ENCODE measurements at regions not wholly inside any gene's neighbourhood (a gene's known extent, or its start where the extent isn't known, plus 50 kb on each side); places are given as distances from the start of the nearest gene placed in this dataset.

DNA sequence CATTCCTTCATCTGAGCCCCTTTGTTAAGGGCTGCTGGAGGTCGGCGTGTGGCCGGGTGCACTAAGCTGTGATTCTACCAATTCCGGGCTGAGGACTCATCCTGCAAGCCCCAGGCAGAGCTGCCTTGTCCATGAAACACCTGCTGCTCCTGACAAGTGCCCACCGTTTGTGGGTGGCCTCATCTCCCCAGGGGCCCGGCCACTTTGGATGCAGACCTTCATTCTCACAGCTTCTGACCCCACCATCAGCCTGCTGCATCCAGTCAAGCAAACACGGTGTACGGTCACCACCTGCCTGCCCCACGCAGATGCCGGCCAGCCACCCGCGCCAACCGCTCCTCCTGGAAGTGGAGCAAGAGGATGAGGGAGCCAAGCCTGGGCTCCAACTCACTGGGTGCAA, 382.7 kb downstream of the THBS2 start:
- Histone ChIP-seq H3K27ac (no peak overlapping the region), H3K4me1 (peaks cover 0 to 10% (median 0%) of the 10 kb centered on the region in 4 donors), H3K36me3 (no peaks in the 10 kb centered on the region), H3K4me3 (no peak overlapping the region), H3K9me3 (no peaks in the 10 kb centered on the region), H3K27me3 (no peaks in the 10 kb centered on the region)
- 69 to 73% methylated on average over 13 of the region's 13 CpGs for WGBS, 2 donors
- TF ChIP-seq EP300 (IDR thresholded peaks at IDR 0.05), result no peak
- no peak for TF ChIP-seq POLR2A (IDR thresholded peaks at IDR 0.05)
- TF ChIP-seq, protein P1, sequence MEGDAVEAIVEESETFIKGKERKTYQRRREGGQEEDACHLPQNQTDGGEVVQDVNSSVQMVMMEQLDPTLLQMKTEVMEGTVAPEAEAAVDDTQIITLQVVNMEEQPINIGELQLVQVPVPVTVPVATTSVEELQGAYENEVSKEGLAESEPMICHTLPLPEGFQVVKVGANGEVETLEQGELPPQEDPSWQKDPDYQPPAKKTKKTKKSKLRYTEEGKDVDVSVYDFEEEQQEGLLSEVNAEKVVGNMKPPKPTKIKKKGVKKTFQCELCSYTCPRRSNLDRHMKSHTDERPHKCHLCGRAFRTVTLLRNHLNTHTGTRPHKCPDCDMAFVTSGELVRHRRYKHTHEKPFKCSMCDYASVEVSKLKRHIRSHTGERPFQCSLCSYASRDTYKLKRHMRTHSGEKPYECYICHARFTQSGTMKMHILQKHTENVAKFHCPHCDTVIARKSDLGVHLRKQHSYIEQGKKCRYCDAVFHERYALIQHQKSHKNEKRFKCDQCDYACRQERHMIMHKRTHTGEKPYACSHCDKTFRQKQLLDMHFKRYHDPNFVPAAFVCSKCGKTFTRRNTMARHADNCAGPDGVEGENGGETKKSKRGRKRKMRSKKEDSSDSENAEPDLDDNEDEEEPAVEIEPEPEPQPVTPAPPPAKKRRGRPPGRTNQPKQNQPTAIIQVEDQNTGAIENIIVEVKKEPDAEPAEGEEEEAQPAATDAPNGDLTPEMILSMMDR (IDR thresholded peaks at IDR 0.05), result no peak
- DNase-seq (ENCODE audit: low spot score in 2 of 2), result no peak

DNA sequence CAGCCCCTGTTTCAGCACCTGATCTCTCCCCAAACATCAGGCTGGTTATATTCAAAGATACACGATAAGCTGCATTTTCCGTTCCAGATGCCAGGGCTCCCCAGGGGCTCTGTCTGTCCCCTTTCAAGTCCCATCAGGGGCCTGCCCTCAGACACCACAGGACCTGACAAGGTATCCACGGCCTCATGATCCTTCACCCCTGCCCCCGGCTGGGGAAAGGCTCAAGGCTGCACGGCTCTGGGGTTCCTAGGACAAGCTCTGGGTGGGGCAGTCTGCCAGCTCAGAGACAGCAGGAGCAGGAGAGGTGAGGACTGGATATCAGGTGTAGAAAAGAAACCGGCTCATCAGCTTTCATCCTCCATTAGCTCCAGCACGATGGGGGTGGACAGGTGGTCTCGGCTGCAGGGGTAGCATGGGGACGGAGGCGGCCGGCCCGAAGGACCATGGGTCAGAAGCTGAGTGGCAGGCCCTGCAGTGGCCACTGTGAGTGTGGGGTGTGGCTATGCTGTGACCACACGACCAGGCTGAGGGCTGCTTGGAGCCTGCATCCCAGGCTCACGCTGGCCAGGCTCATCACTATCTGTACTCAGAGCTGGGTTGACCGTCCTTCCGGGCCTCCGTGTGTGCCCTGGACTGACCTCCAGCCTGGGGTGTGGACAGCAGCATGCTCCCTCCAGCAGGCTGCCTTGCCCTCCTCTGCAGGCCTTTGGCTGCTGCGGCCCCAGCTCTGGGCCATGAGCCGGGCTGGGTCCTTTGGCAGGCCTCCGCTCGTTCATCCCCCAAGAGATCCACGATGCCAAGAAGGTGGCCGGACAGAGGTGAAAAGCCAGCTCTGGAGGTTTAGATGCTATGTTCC, 386.2 kb downstream of the THBS2 start:
- Histone ChIP-seq H3K4me3 (no peak overlapping the region), H3K27ac (no peak overlapping the region), H3K4me1 (peaks cover 0 to 10% (median 0%) of the 10 kb centered on the region in 4 donors), H3K27me3 (no peaks in the 10 kb centered on the region), H3K36me3 (no peaks in the 10 kb centered on the region), H3K9me3 (no peaks in the 10 kb centered on the region)
- WGBS, 2 donors, result 79 to 83% methylated on average over 20 to 22 of the region's 23 CpGs
- no peak for TF ChIP-seq EP300 (IDR thresholded peaks at IDR 0.05)
- TF ChIP-seq, protein P1 (IDR thresholded peaks at IDR 0.05), result no peak
- TF ChIP-seq POLR2A (IDR thresholded peaks at IDR 0.05), result no peak
- DNase-seq (ENCODE audit: low spot score in 2 of 2), result no peak

DNA sequence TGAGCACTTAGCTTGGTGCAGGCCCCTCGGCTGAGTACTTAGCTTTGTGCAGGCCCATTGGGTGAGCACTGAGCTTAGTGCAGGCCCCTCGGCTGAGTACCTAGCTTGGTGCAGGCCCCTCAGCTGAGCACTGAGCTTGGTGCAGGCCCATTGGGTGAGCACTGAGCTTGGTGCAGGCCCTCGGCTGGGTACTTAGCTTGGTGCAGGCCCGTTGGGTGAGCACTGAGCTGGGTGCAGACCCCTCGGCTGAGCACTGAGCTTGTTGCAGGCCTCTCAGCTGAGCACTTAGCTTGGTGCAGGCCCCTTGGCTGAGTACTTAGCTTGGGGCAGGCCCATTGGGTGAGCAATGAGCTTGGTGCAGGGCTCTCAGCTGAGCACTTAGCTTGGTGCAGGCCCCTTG, 387.1 kb downstream of the THBS2 start:
- no peaks in the 10 kb centered on the region for H3K36me3 ChIP-seq
- DNase-seq (ENCODE audit: low spot score in 2 of 2), result no peak
- no peak overlapping the region for H3K27ac ChIP-seq
- H3K27me3 ChIP-seq, result no peaks in the 10 kb centered on the region
- TF ChIP-seq, protein P1 (IDR thresholded peaks at IDR 0.05), result no peak
- TF ChIP-seq POLR2A (IDR thresholded peaks at IDR 0.05) (no peak), EP300 (IDR thresholded peaks at IDR 0.05) (no peak)
- H3K9me3 ChIP-seq, result no peaks in the 10 kb centered on the region
- WGBS, 2 donors, result 83 to 90% methylated on average over 4 to 5 of the region's 5 CpGs
- peaks cover 0 to 4% (median 0%) of the 10 kb centered on the region in 4 donors for H3K4me1 ChIP-seq
- H3K4me3 ChIP-seq, result no peak overlapping the region

DNA sequence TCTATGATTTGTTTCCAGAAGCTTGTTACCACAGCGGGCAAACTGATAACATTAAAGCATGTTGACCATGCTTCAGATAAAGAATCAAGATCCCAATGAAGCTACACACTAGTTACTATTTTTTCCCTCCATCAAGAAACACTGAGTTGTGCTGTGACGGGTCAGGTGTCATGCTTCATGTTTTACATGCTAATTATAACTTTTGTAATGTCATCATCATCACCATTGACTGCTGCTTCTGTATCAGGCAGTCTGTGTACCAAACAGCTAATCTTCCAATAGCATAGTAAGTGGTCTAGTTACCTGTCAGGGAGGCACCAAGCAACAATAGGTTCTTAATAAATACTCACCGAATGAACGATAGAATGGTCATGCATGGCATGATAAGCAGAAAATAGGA, 388.1 kb downstream of the THBS2 start:
- Histone ChIP-seq H3K36me3 (no peaks in the 10 kb centered on the region), H3K4me3 (no peak overlapping the region), H3K27ac (no peak overlapping the region), H3K9me3 (no peaks in the 10 kb centered on the region), H3K27me3 (no peaks in the 10 kb centered on the region), H3K4me1 (peaks cover 0 to 4% (median 0%) of the 10 kb centered on the region in 4 donors)
- DNase-seq (ENCODE audit: low spot score in 2 of 2), result no peak
- 90 to 94% methylated on average over 4 of the region's 4 CpGs for WGBS, 2 donors
- TF ChIP-seq POLR2A (IDR thresholded peaks at IDR 0.05), result no peak
- no peak for TF ChIP-seq EP300 (IDR thresholded peaks at IDR 0.05)
- TF ChIP-seq, protein P1 (IDR thresholded peaks at IDR 0.05), result no peak

All from tibial nerve (tissue), 4 donors.